ENCODE measurements at regions not wholly inside any gene's neighbourhood (a gene's known extent, or its start where the extent isn't known, plus 50 kb on each side); places are given as distances from the start of the nearest gene placed in this dataset.

DNA sequence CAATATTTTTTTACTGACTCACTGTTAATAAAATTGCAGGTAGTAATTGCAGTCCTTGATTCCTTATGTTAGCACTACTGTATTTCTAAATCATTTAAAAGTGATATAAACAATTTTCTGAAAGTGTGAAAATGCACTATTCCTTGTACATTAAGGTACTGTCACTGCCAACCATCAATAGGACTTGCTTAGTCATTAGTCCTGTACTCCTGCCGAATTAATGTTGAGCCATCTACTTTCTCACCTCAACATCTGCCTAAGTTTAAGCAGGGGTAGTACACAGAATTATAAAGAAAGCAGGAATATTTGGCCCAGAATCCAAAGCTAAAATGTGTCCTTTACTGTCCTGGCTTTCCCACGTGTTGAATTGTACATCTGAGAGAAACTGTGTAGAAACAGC is 87.0 kb upstream of the TRPC3 start:
- no peak for ATAC-seq
- TF ChIP-seq ZNF8 (CRISPR knock-in tag; IDR thresholded peaks at IDR 0.05) (no peak), ISL1 (CRISPR knock-in tag; IDR thresholded peaks at IDR 0.05) (no peak), ESRRG (CRISPR knock-in tag; IDR thresholded peaks at IDR 0.05) (no peak), GLIS3 (CRISPR knock-in tag; IDR thresholded peaks at IDR 0.05) (no peak), SNAI2 (CRISPR knock-in tag; IDR thresholded peaks at IDR 0.05) (no peak), PATZ1 (CRISPR knock-in tag; IDR thresholded peaks at IDR 0.05; ENCODE audit: borderline replicate concordance) (no peak), TSHZ2 (CRISPR knock-in tag; IDR thresholded peaks at IDR 0.05) (no peak), ZFP30 (CRISPR knock-in tag; IDR thresholded peaks at IDR 0.05) (no peak), ZNF565 (CRISPR knock-in tag; conservative IDR thresholded peaks at IDR 0.05; ENCODE audit: low read depth) (no peak), TOX (CRISPR knock-in tag; IDR thresholded peaks at IDR 0.05; ENCODE audit: borderline replicate concordance) (no peak), PPARA (CRISPR knock-in tag; IDR thresholded peaks at IDR 0.05; ENCODE audit: borderline replicate concordance) (no peak), CSRNP3 (CRISPR knock-in tag; IDR thresholded peaks at IDR 0.05) (no peak), ZC3H10 (CRISPR knock-in tag; IDR thresholded peaks at IDR 0.05) (no peak), BACH2 (CRISPR knock-in tag; IDR thresholded peaks at IDR 0.05; ENCODE audit: borderline replicate concordance) (no peak), OSR1 (CRISPR knock-in tag; IDR thresholded peaks at IDR 0.05) (no peak)
- TF ChIP-seq, protein P1, sequence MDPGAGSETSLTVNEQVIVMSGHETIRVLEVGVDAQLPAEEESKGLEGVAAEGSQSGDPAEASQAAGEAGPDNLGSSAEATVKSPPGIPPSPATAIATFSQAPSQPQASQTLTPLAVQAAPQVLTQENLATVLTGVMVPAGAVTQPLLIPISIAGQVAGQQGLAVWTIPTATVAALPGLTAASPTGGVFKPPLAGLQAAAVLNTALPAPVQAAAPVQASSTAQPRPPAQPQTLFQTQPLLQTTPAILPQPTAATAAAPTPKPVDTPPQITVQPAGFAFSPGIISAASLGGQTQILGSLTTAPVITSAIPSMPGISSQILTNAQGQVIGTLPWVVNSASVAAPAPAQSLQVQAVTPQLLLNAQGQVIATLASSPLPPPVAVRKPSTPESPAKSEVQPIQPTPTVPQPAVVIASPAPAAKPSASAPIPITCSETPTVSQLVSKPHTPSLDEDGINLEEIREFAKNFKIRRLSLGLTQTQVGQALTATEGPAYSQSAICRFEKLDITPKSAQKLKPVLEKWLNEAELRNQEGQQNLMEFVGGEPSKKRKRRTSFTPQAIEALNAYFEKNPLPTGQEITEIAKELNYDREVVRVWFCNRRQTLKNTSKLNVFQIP (CRISPR knock-in tag; IDR thresholded peaks at IDR 0.05; ENCODE audit: borderline replicate concordance, low read depth), result no peak
- TF ChIP-seq, protein P2, sequence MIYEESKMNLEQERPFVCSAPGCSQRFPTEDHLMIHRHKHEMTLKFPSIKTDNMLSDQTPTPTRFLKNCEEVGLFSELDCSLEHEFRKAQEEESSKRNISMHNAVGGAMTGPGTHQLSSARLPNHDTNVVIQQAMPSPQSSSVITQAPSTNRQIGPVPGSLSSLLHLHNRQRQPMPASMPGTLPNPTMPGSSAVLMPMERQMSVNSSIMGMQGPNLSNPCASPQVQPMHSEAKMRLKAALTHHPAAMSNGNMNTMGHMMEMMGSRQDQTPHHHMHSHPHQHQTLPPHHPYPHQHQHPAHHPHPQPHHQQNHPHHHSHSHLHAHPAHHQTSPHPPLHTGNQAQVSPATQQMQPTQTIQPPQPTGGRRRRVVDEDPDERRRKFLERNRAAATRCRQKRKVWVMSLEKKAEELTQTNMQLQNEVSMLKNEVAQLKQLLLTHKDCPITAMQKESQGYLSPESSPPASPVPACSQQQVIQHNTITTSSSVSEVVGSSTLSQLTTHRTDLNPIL (CRISPR knock-in tag; IDR thresholded peaks at IDR 0.05; ENCODE audit: low read depth), result no peak

GRCh38 chr4:122034619-122035018 is 82.8 kb upstream of the TRPC3 start:
- ATAC-seq, result no peak
- TF ChIP-seq ESRRG (CRISPR knock-in tag; IDR thresholded peaks at IDR 0.05) (no peak), CSRNP3 (CRISPR knock-in tag; IDR thresholded peaks at IDR 0.05) (no peak), ZNF565 (CRISPR knock-in tag; conservative IDR thresholded peaks at IDR 0.05; ENCODE audit: low read depth) (no peak), OSR1 (CRISPR knock-in tag; IDR thresholded peaks at IDR 0.05) (no peak), ARNTL (CRISPR knock-in tag; IDR thresholded peaks at IDR 0.05; ENCODE audit: borderline replicate concordance, low read depth) (no peak), RARB (CRISPR knock-in tag; IDR thresholded peaks at IDR 0.05) (no peak), CSDC2 (CRISPR knock-in tag; IDR thresholded peaks at IDR 0.05) (no peak), SNAI2 (CRISPR knock-in tag; IDR thresholded peaks at IDR 0.05) (no peak), ISL1 (CRISPR knock-in tag; IDR thresholded peaks at IDR 0.05) (no peak), ZFP30 (CRISPR knock-in tag; IDR thresholded peaks at IDR 0.05) (no peak), ZNF8 (CRISPR knock-in tag; IDR thresholded peaks at IDR 0.05) (no peak), ZC3H10 (CRISPR knock-in tag; IDR thresholded peaks at IDR 0.05) (no peak), GLIS3 (CRISPR knock-in tag; IDR thresholded peaks at IDR 0.05) (no peak), ZNF70 (CRISPR knock-in tag; IDR thresholded peaks at IDR 0.05) (no peak), PATZ1 (CRISPR knock-in tag; IDR thresholded peaks at IDR 0.05; ENCODE audit: borderline replicate concordance) (no peak), BACH2 (CRISPR knock-in tag; IDR thresholded peaks at IDR 0.05; ENCODE audit: borderline replicate concordance) (no peak), ZFP3 (CRISPR knock-in tag; IDR thresholded peaks at IDR 0.05) (no peak), TCF4 (CRISPR knock-in tag; IDR thresholded peaks at IDR 0.05; ENCODE audit: borderline replicate concordance) (no peak)
- TF ChIP-seq, protein P2 (CRISPR knock-in tag; IDR thresholded peaks at IDR 0.05; ENCODE audit: low read depth), result no peak
- TF ChIP-seq, protein P1 (CRISPR knock-in tag; IDR thresholded peaks at IDR 0.05; ENCODE audit: borderline replicate concordance, low read depth), result no peak
